DOHH2 (cell line): ENCODE measurements at regions not wholly inside any gene's neighbourhood (a gene's known extent, or its start where the extent isn't known, plus 50 kb on each side); places are given as distances from the start of the nearest gene placed in this dataset.

ENCODE experiments used
- H3F3A ChIP-seq: fragments of 200-600 bp; sonication (generic), shearing (Covaris generic); 2 replicates; pipeline ENCODE4 v1.6.0; 2016; ENCODE audit warnings: antibody characterized with exemption, mild to moderate bottlenecking; ENCODE audit not compliant: control insufficient read depth, insufficient read depth
- H3K27ac ChIP-seq: fragments of 200-600 bp; sonication (generic); 2 replicates; pipeline ENCODE4 v1.5.1; 2014; ENCODE audit warnings: low read depth, mild to moderate bottlenecking, low read length, moderate library complexity
- H3K27me3 ChIP-seq: fragments of 200-600 bp; sonication (generic); 2 replicates; pipeline ENCODE4 v1.6.1; 2014; ENCODE audit warnings: mild to moderate bottlenecking, low read length, mixed read lengths; ENCODE audit not compliant: control insufficient read depth
- H3K36me3 ChIP-seq: fragments of 200-600 bp; sonication (generic); 2 replicates; pipeline ENCODE4 v1.6.1; 2014; ENCODE audit warnings: mild to moderate bottlenecking, low read length, moderate library complexity, mixed read lengths; ENCODE audit not compliant: control insufficient read depth
- H3K4me1 ChIP-seq: fragments of 200-600 bp; sonication (generic); 2 replicates; pipeline ENCODE4 v1.6.1; 2014; ENCODE audit warnings: mild to moderate bottlenecking, low read length, mixed read lengths; ENCODE audit not compliant: control insufficient read depth
- H3K4me2 ChIP-seq: fragments of 200-600 bp; sonication (generic); 2 replicates; pipeline ENCODE4 v1.6.0; 2014; ENCODE audit warnings: mild to moderate bottlenecking, low read length, moderate library complexity
- H3K4me3 ChIP-seq: fragments of 200-600 bp; sonication (generic); 2 replicates; pipeline ENCODE4 v1.5.1; 2014; ENCODE audit warnings: mild to moderate bottlenecking, low read length, mixed read lengths
- H3K79me2 ChIP-seq: fragments of 200-600 bp; sonication (generic); 2 replicates; pipeline ENCODE4 v1.6.1; 2014; ENCODE audit warnings: mild to moderate bottlenecking, low read length, mixed read lengths; ENCODE audit not compliant: control insufficient read depth
- H3K9me2 ChIP-seq: fragments of 200-600 bp; sonication (generic); replicated peaks from 2 replicates; pipeline ENCODE4 v1.6.1; 2014; ENCODE audit warnings: mild to moderate bottlenecking, low read length, mixed read lengths; ENCODE audit not compliant: control insufficient read depth
- H3K9me3 ChIP-seq: fragments of 200-600 bp; sonication (generic); 2 replicates; pipeline ENCODE4 v1.6.1; 2014; ENCODE audit warnings: antibody characterized with exemption, low read length, mixed read lengths; ENCODE audit not compliant: control insufficient read depth, insufficient read depth
- H4K20me1 ChIP-seq: fragments of 200-600 bp; sonication (generic); 2 replicates; pipeline ENCODE4 v1.6.0; 2014; ENCODE audit warnings: low read depth, mild to moderate bottlenecking, antibody characterized with exemption, low read length, moderate library complexity; ENCODE audit not compliant: control insufficient read depth, insufficient read depth
- CTCF ChIP-seq: fragments of 200-600 bp; sonication (generic); IDR thresholded peaks from one replicate; pipeline ENCODE4 v1.5.1; 2014; ENCODE audit warnings: antibody characterized with exemption, mild to moderate bottlenecking, low read depth, low read length; ENCODE audit not compliant: poor library complexity, severe bottlenecking
- EZH2phosphoT487 ChIP-seq: fragments of 200-600 bp; sonication (generic); IDR thresholded peaks from 2 replicates; pipeline ENCODE4 v1.6.1; 2017; ENCODE audit warnings: borderline replicate concordance, mild to moderate bottlenecking, antibody characterized with exemption, low read length, moderate library complexity, mixed read lengths

- no peak overlapping the region for H3K4me2 ChIP-seq
- no peaks in the 10 kb centered on the region for H3K9me2 ChIP-seq
- H3K4me1 ChIP-seq: no peaks in the 10 kb centered on the region
- TF ChIP-seq EZH2phosphoT487: no peak
- no peak for TF ChIP-seq CTCF
- H3K36me3 ChIP-seq: no peaks in the 10 kb centered on the region
- H4K20me1 ChIP-seq: no peaks in the 10 kb centered on the region
- H3K27me3 ChIP-seq: no peaks in the 10 kb centered on the region
- H3K27ac ChIP-seq: no peak overlapping the region
- H3F3A ChIP-seq: no peaks in the 10 kb centered on the region
- H3K9me3 ChIP-seq: no peaks in the 10 kb centered on the region
- no peak overlapping the region for H3K4me3 ChIP-seq
- no peaks in the 10 kb centered on the region for H3K79me2 ChIP-seq
These were observed 146.3 kb downstream of the TMEM132E start for GRCh38 chr17:34725725-34726124.

- TF ChIP-seq CTCF (no peak), EZH2phosphoT487 (no peak)
- H3K36me3 ChIP-seq: no peaks in the 10 kb centered on the region
- H3K4me1 ChIP-seq: no peaks in the 10 kb centered on the region
- no peaks in the 10 kb centered on the region for H3K9me2 ChIP-seq
- H3F3A ChIP-seq: no peaks in the 10 kb centered on the region
- no peak overlapping the region for H3K4me2 ChIP-seq
- H3K27ac ChIP-seq: no peak overlapping the region
- H3K79me2 ChIP-seq: no peaks in the 10 kb centered on the region
- no peak overlapping the region for H3K4me3 ChIP-seq
- H3K9me3 ChIP-seq: no peaks in the 10 kb centered on the region
- H4K20me1 ChIP-seq: no peaks in the 10 kb centered on the region
- no peaks in the 10 kb centered on the region for H3K27me3 ChIP-seq
These were observed 145.6 kb downstream of the TMEM132E start for GRCh38 chr17:34725008-34725407.

GRCh38 chr17:34723875-34724274 lies 144.5 kb downstream of the TMEM132E start:
- H3K27ac ChIP-seq: no peak overlapping the region
- no peaks in the 10 kb centered on the region for H3K9me2 ChIP-seq
- no peaks in the 10 kb centered on the region for H3K27me3 ChIP-seq
- H3K36me3 ChIP-seq: no peaks in the 10 kb centered on the region
- no peak overlapping the region for H3K4me3 ChIP-seq
- no peaks in the 10 kb centered on the region for H3K79me2 ChIP-seq
- no peaks in the 10 kb centered on the region for H3F3A ChIP-seq
- no peaks in the 10 kb centered on the region for H3K9me3 ChIP-seq
- TF ChIP-seq EZH2phosphoT487 (no peak), CTCF (no peak)
- no peaks in the 10 kb centered on the region for H3K4me1 ChIP-seq
- H4K20me1 ChIP-seq: no peaks in the 10 kb centered on the region
- H3K4me2 ChIP-seq: no peak overlapping the region

GRCh38 chr17:34721326-34721725 lies 141.9 kb downstream of the TMEM132E start:
- Histone ChIP-seq H4K20me1 (no peaks in the 10 kb centered on the region), H3F3A (no peaks in the 10 kb centered on the region), H3K27me3 (no peaks in the 10 kb centered on the region), H3K36me3 (no peaks in the 10 kb centered on the region), H3K9me2 (no peaks in the 10 kb centered on the region), H3K79me2 (no peaks in the 10 kb centered on the region), H3K9me3 (no peaks in the 10 kb centered on the region), H3K4me3 (no peak overlapping the region), H3K4me1 (no peaks in the 10 kb centered on the region), H3K4me2 (no peak overlapping the region), H3K27ac (no peak overlapping the region)
- no peak for TF ChIP-seq CTCF
- no peak for TF ChIP-seq EZH2phosphoT487
